Effector memory CD4-positive, alpha-beta T cell (primary cell): ENCODE measurements at regions not wholly inside any gene's neighbourhood (a gene's known extent, or its start where the extent isn't known, plus 50 kb on each side); places are given as distances from the start of the nearest gene placed in this dataset.
"Not testable (repeated sequence)": the region's sequence is repeated elsewhere in the genome, so short reads cannot be mapped to it uniquely, and the experiment has no call there.

Source experiments
- DNase-seq, 3 donors: peaks; one replicate each; pipeline ENCODE4 v3.0.0-alpha.2; 2020
- H3K27ac ChIP-seq: 2 replicates; pipeline ENCODE4 v1.7.0; 2013; ENCODE audit warnings: mild to moderate bottlenecking, low read length, moderate library complexity; ENCODE audit not compliant: insufficient read depth, poor library complexity, severe bottlenecking
- H3K27me3 ChIP-seq: replicated peaks from 2 replicates; pipeline ENCODE4 v1.7.0; 2013; ENCODE audit warnings: mild to moderate bottlenecking, low read length; ENCODE audit not compliant: insufficient read depth, control insufficient read depth, poor library complexity, severe bottlenecking
- H3K36me3 ChIP-seq: 2 replicates; pipeline ENCODE4 v1.7.0; 2013; ENCODE audit warnings: mild to moderate bottlenecking, low read length, moderate library complexity; ENCODE audit not compliant: control insufficient read depth, insufficient read depth
- H3K4me1 ChIP-seq: 2 replicates; pipeline ENCODE4 v1.7.0; 2013; ENCODE audit warnings: low read length, mild to moderate bottlenecking; ENCODE audit not compliant: control insufficient read depth, insufficient read depth, poor library complexity, severe bottlenecking
- H3K4me3 ChIP-seq: 2 replicates; pipeline ENCODE4 v1.7.0; 2013; ENCODE audit warnings: low read length, low read depth, mild to moderate bottlenecking; ENCODE audit not compliant: insufficient read depth, poor library complexity, severe bottlenecking
- H3K9me3 ChIP-seq: 2 replicates; pipeline ENCODE4 v1.7.0; 2013; ENCODE audit warnings: mild to moderate bottlenecking, low read length, moderate library complexity; ENCODE audit not compliant: control insufficient read depth

- no peak overlapping the region for H3K4me3 ChIP-seq
- DNase-seq = no peak
- H3K9me3 ChIP-seq = no peaks in the 10 kb centered on the region
- no peak overlapping the region for H3K27ac ChIP-seq
- H3K4me1 ChIP-seq = no peaks in the 10 kb centered on the region
- no peaks in the 10 kb centered on the region for H3K36me3 ChIP-seq
- H3K27me3 ChIP-seq = no peaks in the 10 kb centered on the region
These were observed 70.4 kb downstream of the ARL6IP4 start for GRCh38 chr12:123050913-123051312.

- no peaks in the 10 kb centered on the region for H3K4me1 ChIP-seq
- H3K27me3 ChIP-seq = no peaks in the 10 kb centered on the region
- no peak for DNase-seq
- H3K4me3 ChIP-seq = no peak overlapping the region
- no peaks in the 10 kb centered on the region for H3K36me3 ChIP-seq
- H3K27ac ChIP-seq = no peak overlapping the region
- H3K9me3 ChIP-seq = no peaks in the 10 kb centered on the region
These were observed 69.9 kb downstream of the ARL6IP4 start for GRCh38 chr12:123050331-123050831.

GRCh38 chr12:123049398-123050240 lies 69.1 kb downstream of the ARL6IP4 start:
- no peaks in the 10 kb centered on the region for H3K27me3 ChIP-seq
- no peaks in the 10 kb centered on the region for H3K4me1 ChIP-seq
- no peak overlapping the region for H3K27ac ChIP-seq
- H3K9me3 ChIP-seq = no peaks in the 10 kb centered on the region
- no peaks in the 10 kb centered on the region for H3K36me3 ChIP-seq
- DNase-seq = no peak
- no peak overlapping the region for H3K4me3 ChIP-seq

- H3K36me3 ChIP-seq, H3K4me1 ChIP-seq, H3K4me3 ChIP-seq, H3K27me3 ChIP-seq, DNase-seq, H3K27ac ChIP-seq, H3K9me3 ChIP-seq: not testable (repeated sequence)
These were observed 67.4 kb downstream of the ARL6IP4 start for GRCh38 chr12:123047892-123048291.

GRCh38 chr12:123047289-123047688 lies 66.8 kb downstream of the ARL6IP4 start:
- H3K4me3 ChIP-seq = no peak overlapping the region
- H3K4me1 ChIP-seq = peaks cover 9% of the 10 kb centered on the region
- no peaks in the 10 kb centered on the region for H3K36me3 ChIP-seq
- H3K27ac ChIP-seq = no peak overlapping the region
- no peaks in the 10 kb centered on the region for H3K27me3 ChIP-seq
- DNase-seq = no peak
- H3K9me3 ChIP-seq = no peaks in the 10 kb centered on the region

GRCh38 chr12:123046431-123046830 lies 66.0 kb downstream of the ARL6IP4 start:
- Histone ChIP-seq H3K4me3 (no peak overlapping the region), H3K27me3 (no peaks in the 10 kb centered on the region), H3K9me3 (no peaks in the 10 kb centered on the region), H3K36me3 (no peaks in the 10 kb centered on the region), H3K27ac (no peak overlapping the region), H3K4me1 (peaks cover 9% of the 10 kb centered on the region)
- DNase-seq = no peak

- no peaks in the 10 kb centered on the region for H3K9me3 ChIP-seq
- no peak overlapping the region for H3K27ac ChIP-seq
These were observed 65.2 kb downstream of the ARL6IP4 start for GRCh38 chr12:123045678-123046077.

GRCh38 chr12:123044351-123044750 lies 63.9 kb downstream of the ARL6IP4 start:
- Histone ChIP-seq H3K4me1 (peaks cover 9% of the 10 kb centered on the region), H3K27ac (no peak overlapping the region), H3K9me3 (no peaks in the 10 kb centered on the region), H3K4me3 (no peak overlapping the region), H3K27me3 (no peaks in the 10 kb centered on the region), H3K36me3 (no peaks in the 10 kb centered on the region)
- DNase-seq = no peak

More at GRCh38 chr12:123045678-123046077, 65.2 kb downstream of the ARL6IP4 start:
- H3K36me3 ChIP-seq = no peaks in the 10 kb centered on the region
- peaks cover 9% of the 10 kb centered on the region for H3K4me1 ChIP-seq
- no peak overlapping the region for H3K4me3 ChIP-seq
- no peak for DNase-seq
- H3K27me3 ChIP-seq = no peaks in the 10 kb centered on the region

- Histone ChIP-seq H3K27me3 (no peaks in the 10 kb centered on the region), H3K4me1 (peaks cover 9% of the 10 kb centered on the region), H3K9me3 (no peaks in the 10 kb centered on the region), H3K27ac (no peak overlapping the region), H3K36me3 (no peaks in the 10 kb centered on the region), H3K4me3 (no peak overlapping the region)
- peak; percentile 19 to 34 (median 25) for DNase-seq
These were observed 63.1 kb downstream of the ARL6IP4 start for GRCh38 chr12:123043536-123044001.

- no peak for DNase-seq
- H3K9me3 ChIP-seq = no peaks in the 10 kb centered on the region
- H3K4me1 ChIP-seq = peaks cover 9% of the 10 kb centered on the region
- H3K4me3 ChIP-seq = no peak overlapping the region
- no peak overlapping the region for H3K27ac ChIP-seq
- no peaks in the 10 kb centered on the region for H3K36me3 ChIP-seq
- H3K27me3 ChIP-seq = no peaks in the 10 kb centered on the region
These were observed 62.4 kb downstream of the ARL6IP4 start for GRCh38 chr12:123042833-123043232.
